Peyer's patch (tissue), 4 donors: ENCODE measurements at regions not wholly inside any gene's neighbourhood (a gene's known extent, or its start where the extent isn't known, plus 50 kb on each side); places are given as distances from the start of the nearest gene placed in this dataset.

Experiments used
- POLR2A ChIP-seq, 2 donors: fragments of 450-650 bp; IDR thresholded peaks; one replicate each; pipeline ENCODE4 v1.5.1; 2017; ENCODE audit warnings: antibody characterized with exemption in 2 of 2, mild to moderate bottlenecking in 2 of 2, moderate library complexity in 2 of 2
- TF ChIP-seq, protein P1 (sequence below), 6 experiments: fragments of 450-650 bp in 4 of 6; fragments of 200-600 bp in 2 of 6; sonication (generic) in 1 of 6; IDR thresholded peaks; one replicate each; pipeline ENCODE4 v1.5.1; 2017 to 2019; ENCODE audit warnings: antibody characterized with exemption in 6 of 6, mild to moderate bottlenecking in 3 of 6, moderate library complexity in 1 of 6

DNA sequence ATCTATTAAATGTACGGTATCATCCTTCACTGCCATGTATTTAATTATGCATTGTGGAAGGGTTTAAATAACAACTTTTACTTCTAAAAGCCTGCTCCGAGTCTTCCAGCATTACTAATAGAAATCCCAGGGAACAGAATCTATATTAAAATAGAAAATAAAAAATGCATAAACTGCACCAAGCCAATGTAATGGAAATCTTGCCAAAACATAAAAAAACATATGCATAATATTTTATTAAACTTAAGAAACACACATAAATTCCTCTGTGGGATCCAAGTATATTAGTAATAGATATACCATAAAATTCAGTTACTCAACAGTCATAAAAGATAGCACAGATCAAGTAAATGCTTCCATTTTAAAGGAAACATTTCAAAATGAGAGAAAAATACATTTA is 175.6 kb downstream of the TDRD15 start:
- TF ChIP-seq, protein P1, sequence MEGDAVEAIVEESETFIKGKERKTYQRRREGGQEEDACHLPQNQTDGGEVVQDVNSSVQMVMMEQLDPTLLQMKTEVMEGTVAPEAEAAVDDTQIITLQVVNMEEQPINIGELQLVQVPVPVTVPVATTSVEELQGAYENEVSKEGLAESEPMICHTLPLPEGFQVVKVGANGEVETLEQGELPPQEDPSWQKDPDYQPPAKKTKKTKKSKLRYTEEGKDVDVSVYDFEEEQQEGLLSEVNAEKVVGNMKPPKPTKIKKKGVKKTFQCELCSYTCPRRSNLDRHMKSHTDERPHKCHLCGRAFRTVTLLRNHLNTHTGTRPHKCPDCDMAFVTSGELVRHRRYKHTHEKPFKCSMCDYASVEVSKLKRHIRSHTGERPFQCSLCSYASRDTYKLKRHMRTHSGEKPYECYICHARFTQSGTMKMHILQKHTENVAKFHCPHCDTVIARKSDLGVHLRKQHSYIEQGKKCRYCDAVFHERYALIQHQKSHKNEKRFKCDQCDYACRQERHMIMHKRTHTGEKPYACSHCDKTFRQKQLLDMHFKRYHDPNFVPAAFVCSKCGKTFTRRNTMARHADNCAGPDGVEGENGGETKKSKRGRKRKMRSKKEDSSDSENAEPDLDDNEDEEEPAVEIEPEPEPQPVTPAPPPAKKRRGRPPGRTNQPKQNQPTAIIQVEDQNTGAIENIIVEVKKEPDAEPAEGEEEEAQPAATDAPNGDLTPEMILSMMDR (IDR thresholded peaks at IDR 0.05), result no peak
- TF ChIP-seq POLR2A (IDR thresholded peaks at IDR 0.05), result no peak
